Caco-2 (cell line): ENCODE measurements at regions not wholly inside any gene's neighbourhood (a gene's known extent, or its start where the extent isn't known, plus 50 kb on each side); places are given as distances from the start of the nearest gene placed in this dataset.

ENCODE experiments used
- BruUV-seq: library from RNA; stranded (reverse); fragments of 400-500 nt; replicated peaks from 2 replicates; lab custom pipeline; 2021; lab: Mats Ljungman, UMichigan
- CTCF ChIA-PET: fragments of 300-600 bp; sonication (Branson Sonifier 250); formaldehyde crosslinking; loops from one replicate; lab custom pipeline; 2022; ENCODE audit warnings: antibody characterized with exemption; lab: Charles Lee
- POLR2A ChIA-PET: fragments of 300-600 bp; sonication (Branson Sonifier 250); formaldehyde crosslinking; loops from one replicate; lab custom pipeline; 2022; ENCODE audit warnings: antibody characterized with exemption; lab: Charles Lee
- DNase-seq, 2 experiments: peaks; one replicate each; pipeline versions ENCODE4 v3.0.0 to v3.0.0-alpha.2; 2020 to 2022
- H3K27me3 ChIP-seq: replicated peaks from 2 replicates; pipeline ENCODE4 v1.6.0; 2011; ENCODE audit warnings: low read length; ENCODE audit not compliant: control insufficient read depth, insufficient read depth
- H3K36me3 ChIP-seq: 2 replicates; pipeline ENCODE4 v1.5.1; 2011; ENCODE audit warnings: low read length; ENCODE audit not compliant: control insufficient read depth, insufficient read depth
- H3K4me1 ChIP-seq: fragments of 250-450 bp; sonication (Bioruptor Pico); 2 replicates; pipeline ENCODE4 v1.5.1; 2020; ENCODE audit warnings: mild to moderate bottlenecking
- H3K4me3 ChIP-seq: 2 replicates; pipeline ENCODE4 v1.5.1; 2011; ENCODE audit warnings: low read depth, mild to moderate bottlenecking, control low read depth, low read length
- H3K9me3 ChIP-seq: fragments of 250-450 bp; sonication (Bioruptor Pico); 2 replicates; pipeline ENCODE4 v1.5.1; 2020; ENCODE audit warnings: mild to moderate bottlenecking, moderate library complexity
- H3K27ac Mint-ChIP-seq: one replicate; pipeline ENCODE4 v1.8.0; 2022; ENCODE audit warnings: mixed read lengths; ENCODE audit not compliant: unreplicated experiment
- H3K27me3 Mint-ChIP-seq: one replicate; pipeline ENCODE4 v1.8.0; 2022; ENCODE audit warnings: mixed read lengths; ENCODE audit not compliant: insufficient read depth, unreplicated experiment
- H3K36me3 Mint-ChIP-seq: one replicate; pipeline ENCODE4 v1.8.0; 2022; ENCODE audit warnings: mild to moderate bottlenecking, mixed read lengths; ENCODE audit not compliant: insufficient read depth, unreplicated experiment
- H3K4me1 Mint-ChIP-seq: one replicate; pipeline ENCODE4 v1.8.0; 2022; ENCODE audit warnings: low read depth, mixed read lengths; ENCODE audit not compliant: unreplicated experiment
- H3K4me3 Mint-ChIP-seq: one replicate; pipeline ENCODE4 v1.8.0; 2022; ENCODE audit warnings: mild to moderate bottlenecking, moderate library complexity, mixed read lengths; ENCODE audit not compliant: unreplicated experiment
- H3K9me3 Mint-ChIP-seq: one replicate; pipeline ENCODE4 v1.8.0; 2022; ENCODE audit warnings: mixed read lengths; ENCODE audit not compliant: unreplicated experiment
- CTCF ChIP-seq, 2 experiments: fragments of 200-600 bp in 1 of 2; IDR thresholded peaks; 1 replicate in 1 of 2; 2 replicates in 1 of 2; pipeline versions ENCODE4 v1.5.1 to v1.8.0; 2011 to 2022; ENCODE audit warnings: antibody characterized with exemption in 1 of 2, control low read depth in 1 of 2, inconsistent platforms in 1 of 2, low read depth in 1 of 2, low read length in 1 of 2, mild to moderate bottlenecking in 1 of 2, moderate library complexity in 1 of 2; ENCODE audit not compliant: insufficient read depth in 1 of 2, severe bottlenecking in 1 of 2, unreplicated experiment in 1 of 2
- intact Hi-C: fragments of 100-400 bp; cut with micrococcal nuclease; formaldehyde crosslinking; loops from one replicate; pipeline ENCODE4 v1.10.0; 2022; ENCODE audit not compliant: unreplicated experiment

DNA sequence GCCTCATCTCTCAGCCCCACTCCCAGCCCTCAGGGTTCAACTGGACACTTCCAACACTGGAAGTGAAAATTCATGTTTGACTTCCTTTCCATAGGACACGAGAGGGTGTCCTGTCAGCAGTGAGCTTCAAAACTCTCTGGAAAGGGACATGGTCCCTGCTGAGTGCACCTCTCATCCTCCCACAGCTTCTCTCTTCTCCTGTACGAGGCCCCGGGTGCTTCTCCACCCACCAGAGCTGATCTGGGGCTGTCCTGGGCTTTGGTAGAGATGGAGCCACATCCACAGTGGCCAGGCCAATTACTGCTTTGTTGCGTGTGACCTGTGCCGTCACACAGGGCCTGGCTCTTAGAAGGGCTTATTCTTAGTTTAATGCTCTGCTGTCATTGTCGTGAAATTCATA is 182.3 kb downstream of the RRAGC start:
- H3K27me3 Mint-ChIP-seq: peaks cover 6% of the 10 kb centered on the region
- no peaks in the 10 kb centered on the region for H3K4me1 ChIP-seq
- H3K4me1 Mint-ChIP-seq: no peaks in the 10 kb centered on the region
- H3K4me3 Mint-ChIP-seq: no peak overlapping the region
- CTCF ChIA-PET: no interaction called here
- no peaks in the 10 kb centered on the region for H3K9me3 Mint-ChIP-seq
- no TSS peak for BruUV-seq
- no peak for TF ChIP-seq CTCF (IDR thresholded peaks at IDR 0.05; ENCODE audit: insufficient read depth in 1 of 2, low read depth in 1 of 2, low read length in 1 of 2, severe bottlenecking in 1 of 2, unreplicated experiment in 1 of 2)
- H3K27me3 ChIP-seq: no peaks in the 10 kb centered on the region
- POLR2A ChIA-PET: no interaction called here
- H3K36me3 ChIP-seq: no peaks in the 10 kb centered on the region
- intact Hi-C loops: no loop called here
- no peak overlapping the region for H3K4me3 ChIP-seq
- no peaks in the 10 kb centered on the region for H3K36me3 Mint-ChIP-seq
- no peak overlapping the region for H3K27ac Mint-ChIP-seq
- no peaks in the 10 kb centered on the region for H3K9me3 ChIP-seq
- no peak for DNase-seq

DNA sequence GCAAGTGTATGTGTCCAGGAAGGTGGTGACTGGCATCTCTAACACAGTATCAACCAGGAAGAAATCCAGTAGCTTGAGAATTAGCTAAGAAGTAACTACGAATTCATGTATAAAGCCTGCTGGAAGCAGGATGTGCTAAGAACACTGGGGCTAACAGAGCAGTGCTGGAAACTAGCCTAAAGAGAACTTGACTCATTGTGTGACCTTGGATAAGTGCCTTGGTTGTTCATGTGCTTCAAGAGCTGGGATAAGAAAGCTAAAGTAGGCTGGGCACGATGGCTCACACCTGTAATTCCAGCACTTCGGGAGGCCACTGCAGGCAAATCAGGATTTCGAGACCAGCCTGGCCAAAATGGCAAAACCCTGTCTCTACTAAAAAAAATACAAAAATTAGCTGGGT is 186.9 kb downstream of the RRAGC start:
- H3K36me3 ChIP-seq: no peaks in the 10 kb centered on the region
- ChIA-PET POLR2A (no interaction called here), CTCF (no interaction called here)
- BruUV-seq: no TSS peak
- Mint-ChIP-seq H3K27me3 (peaks cover 12% of the 10 kb centered on the region), H3K4me1 (no peaks in the 10 kb centered on the region), H3K4me3 (no peak overlapping the region), H3K36me3 (no peaks in the 10 kb centered on the region), H3K27ac (no peak overlapping the region), H3K9me3 (no peaks in the 10 kb centered on the region)
- H3K4me1 ChIP-seq: no peaks in the 10 kb centered on the region
- intact Hi-C loops: no loop called here
- TF ChIP-seq CTCF (IDR thresholded peaks at IDR 0.05; ENCODE audit: insufficient read depth in 1 of 2, low read depth in 1 of 2, low read length in 1 of 2, severe bottlenecking in 1 of 2, unreplicated experiment in 1 of 2): no peak
- DNase-seq: no peak
- no peak overlapping the region for H3K4me3 ChIP-seq
- H3K9me3 ChIP-seq: no peaks in the 10 kb centered on the region
- H3K27me3 ChIP-seq: no peaks in the 10 kb centered on the region

GRCh38 chr1:38671221-38671620 is 188.4 kb downstream of the RRAGC start:
- CTCF ChIA-PET: no interaction called here
- Mint-ChIP-seq H3K4me3 (no peak overlapping the region), H3K9me3 (no peaks in the 10 kb centered on the region), H3K4me1 (no peaks in the 10 kb centered on the region), H3K27ac (no peak overlapping the region), H3K27me3 (peaks cover 12% of the 10 kb centered on the region), H3K36me3 (no peaks in the 10 kb centered on the region)
- no peak for DNase-seq
- no peak overlapping the region for H3K4me3 ChIP-seq
- no peak for TF ChIP-seq CTCF (IDR thresholded peaks at IDR 0.05; ENCODE audit: insufficient read depth in 1 of 2, low read depth in 1 of 2, low read length in 1 of 2, severe bottlenecking in 1 of 2, unreplicated experiment in 1 of 2)
- intact Hi-C loops: no loop called here
- POLR2A ChIA-PET: no interaction called here
- H3K9me3 ChIP-seq: no peaks in the 10 kb centered on the region
- no peaks in the 10 kb centered on the region for H3K27me3 ChIP-seq
- no peaks in the 10 kb centered on the region for H3K36me3 ChIP-seq
- BruUV-seq: no TSS peak
- no peaks in the 10 kb centered on the region for H3K4me1 ChIP-seq
